Bronchial epithelial cell (primary cell): ENCODE measurements at regions not wholly inside any gene's neighbourhood (a gene's known extent, or its start where the extent isn't known, plus 50 kb on each side); places are given as distances from the start of the nearest gene placed in this dataset.

ENCODE experiments used
- DNase-seq: peaks from one replicate; pipeline ENCODE4 v3.0.0-alpha.2; 2010; ENCODE audit warnings: low read depth
- FAIRE-seq: peaks from 2 replicates; lab custom pipeline; 2011; peaks lifted over from hg19 to GRCh38; lab: Jason Lieb, UNC
- H3K27me3 ChIP-seq: 2 replicates; pipeline ENCODE4 v1.5.1; 2011; ENCODE audit warnings: low read length; ENCODE audit not compliant: control insufficient read depth, insufficient read depth
- H3K36me3 ChIP-seq: 2 replicates; pipeline ENCODE4 v1.5.1; 2011; ENCODE audit warnings: low read length; ENCODE audit not compliant: control insufficient read depth, insufficient read depth
- H3K4me3 ChIP-seq: 2 replicates; pipeline ENCODE4 v1.5.1; 2011; ENCODE audit warnings: mild to moderate bottlenecking, low read depth, low read length, control low read depth
- CTCF ChIP-seq: IDR thresholded peaks from 2 replicates; pipeline ENCODE4 v1.5.1; 2011; ENCODE audit warnings: mild to moderate bottlenecking, moderate library complexity, low read length, control low read depth, inconsistent platforms; ENCODE audit not compliant: insufficient read depth, severe bottlenecking

GRCh38 chr4:100708776-100709175 is 191.0 kb upstream of the EMCN start:
- peak; percentile 25 for DNase-seq
- TF ChIP-seq CTCF: no peak
- no peak for FAIRE-seq
- Histone ChIP-seq H3K4me3 (no peak overlapping the region), H3K27me3 (no peaks in the 10 kb centered on the region), H3K36me3 (no peaks in the 10 kb centered on the region)

- no peak for TF ChIP-seq CTCF
- Histone ChIP-seq H3K27me3 (no peaks in the 10 kb centered on the region), H3K36me3 (no peaks in the 10 kb centered on the region), H3K4me3 (no peak overlapping the region)
- FAIRE-seq (no peak), DNase-seq (no peak)
These were observed 190.0 kb upstream of the EMCN start for GRCh38 chr4:100707786-100708185.

GRCh38 chr4:100696531-100696930 is 178.7 kb upstream of the EMCN start:
- Histone ChIP-seq H3K4me3 (no peak overlapping the region), H3K27me3 (no peaks in the 10 kb centered on the region), H3K36me3 (no peaks in the 10 kb centered on the region)
- FAIRE-seq (no peak), DNase-seq (no peak)
- TF ChIP-seq CTCF: no peak

GRCh38 chr4:100695871-100696270 is 178.0 kb upstream of the EMCN start:
- TF ChIP-seq CTCF: no peak
- DNase-seq: no peak
- Histone ChIP-seq H3K27me3 (no peaks in the 10 kb centered on the region), H3K36me3 (no peaks in the 10 kb centered on the region), H3K4me3 (no peak overlapping the region)
- no peak for FAIRE-seq

GRCh38 chr4:100695039-100695654 is 177.3 kb upstream of the EMCN start:
- Histone ChIP-seq H3K27me3 (no peaks in the 10 kb centered on the region), H3K4me3 (no peak overlapping the region), H3K36me3 (no peaks in the 10 kb centered on the region)
- no peak for FAIRE-seq
- TF ChIP-seq CTCF: no peak
- no peak for DNase-seq

GRCh38 chr4:100694467-100694866 is 176.6 kb upstream of the EMCN start:
- Histone ChIP-seq H3K27me3 (no peaks in the 10 kb centered on the region), H3K36me3 (no peaks in the 10 kb centered on the region), H3K4me3 (no peak overlapping the region)
- DNase-seq (peak; percentile 9), FAIRE-seq (no peak)
- no peak for TF ChIP-seq CTCF
